IMR-90 (cell line): ENCODE measurements at regions not wholly inside any gene's neighbourhood (a gene's known extent, or its start where the extent isn't known, plus 50 kb on each side); places are given as distances from the start of the nearest gene placed in this dataset.

Experiments
- ATAC-seq: fragments of 200-7000 bp; cut with Tn5 transposase; 2 replicates; pipeline ENCODE4 v1.9.1; 2020; ENCODE audit warnings: low read depth, mild to moderate bottlenecking, moderate library complexity
- BruUV-seq: library from RNA; stranded (reverse); fragments of 400-500 nt; replicated peaks from 2 replicates; lab custom pipeline; 2021; lab: Mats Ljungman, UMichigan
- CTCF ChIA-PET: fragments of 300-600 bp; formaldehyde crosslinking; extraction: SDS; loops from one replicate; lab custom pipeline; 2021; ENCODE audit warnings: antibody characterized with exemption; lab: Yijun Ruan, JAX
- POLR2A ChIA-PET: fragments of 300-600 bp; sonication (Branson Sonifier 250); formaldehyde crosslinking; loops from one replicate; lab custom pipeline; 2022; ENCODE audit warnings: antibody characterized with exemption; ENCODE audit not compliant: unreplicated experiment; lab: Charles Lee
- DNase-seq: peaks from one replicate; pipeline ENCODE4 v3.0.0; 2013
- H2AFZ ChIP-seq: replicated peaks from 2 replicates; pipeline ENCODE3; 2013; ENCODE audit warnings: low read length, mild to moderate bottlenecking; ENCODE audit not compliant: poor library complexity
- H2AK5ac ChIP-seq: 2 replicates; pipeline ENCODE4 v1.6.1; 2013; ENCODE audit warnings: low read depth, low read length, inconsistent platforms
- H2AK9ac ChIP-seq: replicated peaks from 2 replicates; pipeline ENCODE3; 2013; ENCODE audit warnings: mild to moderate bottlenecking, low read depth, low read length, moderate library complexity; ENCODE audit not compliant: poor library complexity
- H2BK120ac ChIP-seq: 2 replicates; pipeline ENCODE4 v1.6.1; 2013; ENCODE audit warnings: low read depth, low read length, inconsistent platforms
- H2BK15ac ChIP-seq: 3 replicates; pipeline ENCODE4 v1.6.1; 2013; ENCODE audit warnings: low read depth, low read length, inconsistent platforms
- H2BK20ac ChIP-seq: 2 replicates; pipeline ENCODE4 v1.6.1; 2013; ENCODE audit warnings: low read depth, mild to moderate bottlenecking, inconsistent platforms, low read length, moderate library complexity
- H2BK5ac ChIP-seq: 2 replicates; pipeline ENCODE4 v1.6.1; 2013; ENCODE audit warnings: mild to moderate bottlenecking, low read depth, low read length, inconsistent platforms; ENCODE audit not compliant: poor library complexity, severe bottlenecking
- H3K14ac ChIP-seq: replicated peaks from 2 replicates; pipeline ENCODE4 v1.6.1; 2013; ENCODE audit warnings: low read depth, low read length, inconsistent platforms
- H3K18ac ChIP-seq: 2 replicates; pipeline ENCODE4 v1.6.1; 2013; ENCODE audit warnings: low read depth, low read length, control low read depth
- H3K23ac ChIP-seq: 2 replicates; pipeline ENCODE4 v1.6.1; 2013; ENCODE audit warnings: low read depth, low read length, inconsistent platforms
- H3K27ac ChIP-seq: 2 replicates; pipeline ENCODE4 v1.5.1; 2013; ENCODE audit warnings: mild to moderate bottlenecking, control low read depth, low read length; ENCODE audit not compliant: insufficient read depth
- H3K27me3 ChIP-seq: 2 replicates; pipeline ENCODE4 v1.6.1; 2013; ENCODE audit warnings: low read length; ENCODE audit not compliant: control insufficient read depth, insufficient read depth
- H3K36me3 ChIP-seq: 2 replicates; pipeline ENCODE4 v1.6.1; 2013; ENCODE audit warnings: low read length, mixed read lengths; ENCODE audit not compliant: control insufficient read depth, insufficient read depth
- H3K4ac ChIP-seq: 2 replicates; pipeline ENCODE4 v1.6.1; 2013; ENCODE audit warnings: low read depth, low read length, inconsistent platforms
- H3K4me1 ChIP-seq: 2 replicates; pipeline ENCODE4 v1.6.1; 2013; ENCODE audit warnings: low read length, mixed read lengths; ENCODE audit not compliant: control insufficient read depth, insufficient read depth
- H3K4me2 ChIP-seq: 2 replicates; pipeline ENCODE4 v1.6.1; 2013; ENCODE audit warnings: low read depth, mild to moderate bottlenecking, control low read depth, low read length, moderate library complexity
- H3K4me3 ChIP-seq: 2 replicates; pipeline ENCODE4 v1.5.1; 2013; ENCODE audit warnings: low read depth, mild to moderate bottlenecking, control low read depth, low read length, moderate library complexity; ENCODE audit not compliant: insufficient read depth
- H3K56ac ChIP-seq: 2 replicates; pipeline ENCODE4 v1.6.1; 2013; ENCODE audit warnings: low read length, inconsistent platforms; ENCODE audit not compliant: insufficient read depth; ENCODE audit errors: extremely low read depth
- H3K79me1 ChIP-seq, 2 experiments: 2 replicates each; pipeline ENCODE4 v1.6.1; 2013; ENCODE audit warnings: low read length in 2 of 2, inconsistent platforms in 1 of 2, low read depth in 1 of 2
- H3K9ac ChIP-seq: 2 replicates; pipeline ENCODE4 v1.6.1; 2013; ENCODE audit warnings: low read depth, low read length, control low read depth
- H3K9me1 ChIP-seq: 2 replicates; pipeline ENCODE4 v1.6.1; 2013; ENCODE audit warnings: low read length, inconsistent platforms; ENCODE audit not compliant: insufficient read depth
- H3K9me3 ChIP-seq: 2 replicates; pipeline ENCODE4 v1.6.1; 2013; ENCODE audit warnings: low read length; ENCODE audit not compliant: control insufficient read depth, insufficient read depth
- H4K20me1 ChIP-seq: 2 replicates; pipeline ENCODE4 v1.6.1; 2013; ENCODE audit warnings: low read length, inconsistent platforms; ENCODE audit not compliant: insufficient read depth
- H4K5ac ChIP-seq: 2 replicates; pipeline ENCODE4 v1.6.1; 2013; ENCODE audit warnings: mild to moderate bottlenecking, low read depth, low read length, control low read depth
- H4K8ac ChIP-seq, 2 experiments: 2 replicates each; pipeline ENCODE4 v1.6.1; 2013; ENCODE audit warnings: low read depth in 2 of 2, low read length in 2 of 2, control low read depth in 1 of 2, inconsistent platforms in 1 of 2
- H4K91ac ChIP-seq: 2 replicates; pipeline ENCODE4 v1.6.1; 2013; ENCODE audit warnings: low read depth, low read length, inconsistent platforms; ENCODE audit not compliant: insufficient read depth
- BHLHE40 ChIP-seq: fragments of 150-350 bp; IDR thresholded peaks from 2 replicates; pipeline ENCODE4 v1.6.1; 2016; ENCODE audit warnings: mild to moderate bottlenecking, low read depth, low read length
- CEBPB ChIP-seq: IDR thresholded peaks from 2 replicates; pipeline ENCODE4 v1.6.1; 2012; ENCODE audit warnings: low read depth, low read length, improper control_type of control experiment
- CHD1 ChIP-seq: IDR thresholded peaks from 2 replicates; pipeline ENCODE4 v1.6.1; 2012; ENCODE audit warnings: low read depth, low read length, improper control_type of control experiment
- FOS ChIP-seq: fragments of 150-350 bp; IDR thresholded peaks from 2 replicates; pipeline ENCODE4 v1.6.1; 2016; ENCODE audit warnings: low read depth, low read length
- MAFK ChIP-seq: IDR thresholded peaks from 2 replicates; pipeline ENCODE4 v1.6.1; 2012; ENCODE audit warnings: low read depth, low read length, improper control_type of control experiment
- MAZ ChIP-seq: IDR thresholded peaks from 2 replicates; pipeline ENCODE4 v1.6.1; 2012; ENCODE audit warnings: low read depth, mild to moderate bottlenecking, low read length, improper control_type of control experiment, moderate library complexity, borderline replicate concordance
- MXI1 ChIP-seq: IDR thresholded peaks from 2 replicates; pipeline ENCODE4 v1.6.1; 2012; ENCODE audit warnings: low read depth, mild to moderate bottlenecking, low read length, moderate library complexity, borderline replicate concordance
- NFE2L2 ChIP-seq: fragments of 150-350 bp; IDR thresholded peaks from 2 replicates; pipeline ENCODE4 v1.6.1; 2016; ENCODE audit warnings: low read depth, mild to moderate bottlenecking, low read length
- POLR2A ChIP-seq: IDR thresholded peaks from 2 replicates; pipeline ENCODE4 v1.6.1; 2012; ENCODE audit warnings: mild to moderate bottlenecking, low read depth, low read length
- RAD21 ChIP-seq: IDR thresholded peaks from 2 replicates; pipeline ENCODE4 v1.6.1; 2012; ENCODE audit warnings: low read length, improper control_type of control experiment
- RCOR1 ChIP-seq: IDR thresholded peaks from 2 replicates; pipeline ENCODE4 v1.6.1; 2012; ENCODE audit warnings: mild to moderate bottlenecking, low read length, improper control_type of control experiment; ENCODE audit not compliant: insufficient replicate concordance
- RFX5 ChIP-seq: IDR thresholded peaks from 2 replicates; pipeline ENCODE4 v1.8.0; 2012; ENCODE audit warnings: low read depth, mild to moderate bottlenecking, low read length, moderate library complexity
- SMC3 ChIP-seq: fragments of 150-350 bp; IDR thresholded peaks from 2 replicates; pipeline ENCODE4 v1.6.1; 2016; ENCODE audit warnings: low read depth, mild to moderate bottlenecking, antibody characterized with exemption, low read length, moderate library complexity
- dilution Hi-C: fragments of 300-500 bp; cut with HindIII; formaldehyde crosslinking; loops from one replicate; pipeline ENCODE4 v1.14.3; 2018; ENCODE audit warnings: low sequenced_read_pairs; ENCODE audit not compliant: unreplicated experiment
- in situ Hi-C: fragments of 300-500 bp; cut with MboI; formaldehyde crosslinking; loops from 3 replicates; pipeline ENCODE4 v1.14.3; 2019; ENCODE audit warnings: low sequenced_read_pairs, inconsistent platforms, mixed read lengths
- intact Hi-C: fragments of 100-400 bp; cut with micrococcal nuclease; formaldehyde crosslinking; loops from 2 replicates; pipeline ENCODE4 v1.10.0; 2022
- TF ChIP-seq, protein P1 (sequence below): fragments of 150-350 bp; IDR thresholded peaks from 2 replicates; pipeline ENCODE4 v1.6.1; 2017; ENCODE audit warnings: mild to moderate bottlenecking, antibody characterized with exemption, low read length, low read depth
- TF ChIP-seq, protein P2 (sequence below): conservative IDR thresholded peaks from 2 replicates; pipeline ENCODE4 v1.5.1; 2012; ENCODE audit warnings: mild to moderate bottlenecking, low read depth, low read length, improper control_type of control experiment
- TF ChIP-seq, protein P3 (sequence below): fragments of 150-350 bp; IDR thresholded peaks from 2 replicates; pipeline ENCODE4 v1.6.1; 2016; ENCODE audit warnings: low read depth, mild to moderate bottlenecking, low read length, moderate library complexity, borderline replicate concordance

DNA sequence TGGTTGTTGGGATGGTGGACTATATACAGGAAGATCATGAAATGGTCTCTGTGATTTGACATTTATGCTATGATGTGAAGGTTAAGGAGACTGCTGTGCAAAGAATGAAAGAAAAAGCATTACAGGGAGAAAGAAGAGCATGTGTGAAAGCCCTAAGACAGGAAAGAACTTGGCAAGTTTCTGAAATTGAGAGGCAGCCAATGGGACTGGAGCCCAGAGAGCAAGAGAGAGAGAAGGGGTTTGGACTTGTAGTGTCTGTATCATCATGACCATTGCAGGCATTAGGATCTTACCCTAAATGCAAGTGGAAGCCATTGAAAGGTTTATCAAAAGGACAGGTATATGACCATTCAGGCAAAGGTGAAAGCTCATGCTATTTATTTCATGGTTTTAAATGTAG lies 147.1 kb downstream of the NAA11 start:
- H4K8ac ChIP-seq = no peak overlapping the region
- H3K9me3 ChIP-seq = no peaks in the 10 kb centered on the region
- ChIA-PET CTCF (no interaction called here), POLR2A (no interaction called here)
- no peak overlapping the region for H3K4me2 ChIP-seq
- no peak for TF ChIP-seq NFE2L2
- TF ChIP-seq, protein P1, sequence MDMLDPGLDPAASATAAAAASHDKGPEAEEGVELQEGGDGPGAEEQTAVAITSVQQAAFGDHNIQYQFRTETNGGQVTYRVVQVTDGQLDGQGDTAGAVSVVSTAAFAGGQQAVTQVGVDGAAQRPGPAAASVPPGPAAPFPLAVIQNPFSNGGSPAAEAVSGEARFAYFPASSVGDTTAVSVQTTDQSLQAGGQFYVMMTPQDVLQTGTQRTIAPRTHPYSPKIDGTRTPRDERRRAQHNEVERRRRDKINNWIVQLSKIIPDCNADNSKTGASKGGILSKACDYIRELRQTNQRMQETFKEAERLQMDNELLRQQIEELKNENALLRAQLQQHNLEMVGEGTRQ = no peak
- TF ChIP-seq RAD21 = no peak
- no peak for TF ChIP-seq BHLHE40
- no peak for TF ChIP-seq MXI1
- no peak for TF ChIP-seq CHD1
- no peak for TF ChIP-seq MAZ
- TF ChIP-seq RCOR1 = no peak
- TF ChIP-seq MAFK = no peak
- no peak for TF ChIP-seq RFX5
- TF ChIP-seq FOS = no peak
- TF ChIP-seq, protein P2, sequence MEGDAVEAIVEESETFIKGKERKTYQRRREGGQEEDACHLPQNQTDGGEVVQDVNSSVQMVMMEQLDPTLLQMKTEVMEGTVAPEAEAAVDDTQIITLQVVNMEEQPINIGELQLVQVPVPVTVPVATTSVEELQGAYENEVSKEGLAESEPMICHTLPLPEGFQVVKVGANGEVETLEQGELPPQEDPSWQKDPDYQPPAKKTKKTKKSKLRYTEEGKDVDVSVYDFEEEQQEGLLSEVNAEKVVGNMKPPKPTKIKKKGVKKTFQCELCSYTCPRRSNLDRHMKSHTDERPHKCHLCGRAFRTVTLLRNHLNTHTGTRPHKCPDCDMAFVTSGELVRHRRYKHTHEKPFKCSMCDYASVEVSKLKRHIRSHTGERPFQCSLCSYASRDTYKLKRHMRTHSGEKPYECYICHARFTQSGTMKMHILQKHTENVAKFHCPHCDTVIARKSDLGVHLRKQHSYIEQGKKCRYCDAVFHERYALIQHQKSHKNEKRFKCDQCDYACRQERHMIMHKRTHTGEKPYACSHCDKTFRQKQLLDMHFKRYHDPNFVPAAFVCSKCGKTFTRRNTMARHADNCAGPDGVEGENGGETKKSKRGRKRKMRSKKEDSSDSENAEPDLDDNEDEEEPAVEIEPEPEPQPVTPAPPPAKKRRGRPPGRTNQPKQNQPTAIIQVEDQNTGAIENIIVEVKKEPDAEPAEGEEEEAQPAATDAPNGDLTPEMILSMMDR = no peak
- TF ChIP-seq POLR2A = no peak
- TF ChIP-seq, protein P3, sequence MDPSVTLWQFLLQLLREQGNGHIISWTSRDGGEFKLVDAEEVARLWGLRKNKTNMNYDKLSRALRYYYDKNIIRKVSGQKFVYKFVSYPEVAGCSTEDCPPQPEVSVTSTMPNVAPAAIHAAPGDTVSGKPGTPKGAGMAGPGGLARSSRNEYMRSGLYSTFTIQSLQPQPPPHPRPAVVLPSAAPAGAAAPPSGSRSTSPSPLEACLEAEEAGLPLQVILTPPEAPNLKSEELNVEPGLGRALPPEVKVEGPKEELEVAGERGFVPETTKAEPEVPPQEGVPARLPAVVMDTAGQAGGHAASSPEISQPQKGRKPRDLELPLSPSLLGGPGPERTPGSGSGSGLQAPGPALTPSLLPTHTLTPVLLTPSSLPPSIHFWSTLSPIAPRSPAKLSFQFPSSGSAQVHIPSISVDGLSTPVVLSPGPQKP = no peak
- no peak for TF ChIP-seq SMC3
- TF ChIP-seq CEBPB = no peak
- H3K4ac ChIP-seq = no peak overlapping the region
- no peak for DNase-seq
- H3K23ac ChIP-seq = no peak overlapping the region
- H2AFZ ChIP-seq = no peak overlapping the region
- intact Hi-C loops (no loop called here), dilution Hi-C loops (no loop called here), in situ Hi-C loops (no loop called here)
- H2AK9ac ChIP-seq = no peak overlapping the region
- no peak overlapping the region for H2BK5ac ChIP-seq
- H2AK5ac ChIP-seq = no peak overlapping the region
- ATAC-seq = no peak
- H3K4me3 ChIP-seq = no peak overlapping the region
- no peaks in the 10 kb centered on the region for H3K79me1 ChIP-seq
- H4K5ac ChIP-seq = no peak overlapping the region
- H3K27ac ChIP-seq = no peak overlapping the region
- no peaks in the 10 kb centered on the region for H4K20me1 ChIP-seq
- no peak overlapping the region for H3K14ac ChIP-seq
- H3K4me1 ChIP-seq = no peaks in the 10 kb centered on the region; the same call in 1 of the 2 replicates
- no peak overlapping the region for H4K91ac ChIP-seq
- H3K18ac ChIP-seq = no peak overlapping the region
- H3K27me3 ChIP-seq = no peaks in the 10 kb centered on the region
- H2BK15ac ChIP-seq = no peak overlapping the region
- no peak overlapping the region for H3K56ac ChIP-seq
- H3K36me3 ChIP-seq = no peaks in the 10 kb centered on the region
- H3K9ac ChIP-seq = no peak overlapping the region
- no TSS peak for BruUV-seq
- H3K9me1 ChIP-seq = no peaks in the 10 kb centered on the region
- no peak overlapping the region for H2BK120ac ChIP-seq
- no peak overlapping the region for H2BK20ac ChIP-seq
